ENCODE measurements at regions not wholly inside any gene's neighbourhood (a gene's known extent, or its start where the extent isn't known, plus 50 kb on each side); places are given as distances from the start of the nearest gene placed in this dataset.

- no peak for TF ChIP-seq RARB (CRISPR knock-in tag; IDR thresholded peaks at IDR 0.05)
- no peak for TF ChIP-seq KDM1A (IDR thresholded peaks at IDR 0.05; ENCODE audit: low read depth)
- no peak for TF ChIP-seq SREBF2 (IDR thresholded peaks at IDR 0.05)
- no peak for TF ChIP-seq FOSL2 (IDR thresholded peaks at IDR 0.05)
- no peak for TF ChIP-seq FOSL2 (CRISPR knock-in tag; IDR thresholded peaks at IDR 0.05)
- TF ChIP-seq, protein P1, sequence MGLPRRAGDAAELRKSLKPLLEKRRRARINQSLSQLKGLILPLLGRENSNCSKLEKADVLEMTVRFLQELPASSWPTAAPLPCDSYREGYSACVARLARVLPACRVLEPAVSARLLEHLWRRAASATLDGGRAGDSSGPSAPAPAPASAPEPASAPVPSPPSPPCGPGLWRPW (IDR thresholded peaks at IDR 0.05): no peak
- TF ChIP-seq, protein P2, sequence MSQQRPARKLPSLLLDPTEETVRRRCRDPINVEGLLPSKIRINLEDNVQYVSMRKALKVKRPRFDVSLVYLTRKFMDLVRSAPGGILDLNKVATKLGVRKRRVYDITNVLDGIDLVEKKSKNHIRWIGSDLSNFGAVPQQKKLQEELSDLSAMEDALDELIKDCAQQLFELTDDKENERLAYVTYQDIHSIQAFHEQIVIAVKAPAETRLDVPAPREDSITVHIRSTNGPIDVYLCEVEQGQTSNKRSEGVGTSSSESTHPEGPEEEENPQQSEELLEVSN (IDR thresholded peaks at IDR 0.05; ENCODE audit: borderline replicate concordance, low read depth): no peak
- no peak for TF ChIP-seq EP300 (IDR thresholded peaks at IDR 0.05)
- no peak for TF ChIP-seq PHF8 (IDR thresholded peaks at IDR 0.05; ENCODE audit: borderline replicate concordance, low read depth)
- TF ChIP-seq ZFP36 (IDR thresholded peaks at IDR 0.05; ENCODE audit: borderline replicate concordance, partially characterized antibody): no peak
Observed at GRCh38 chr2:223180463-223180862, 128.5 kb downstream of the KCNE4 start (continued).

GRCh38 chr2:223181561-223181960 is 129.6 kb downstream of the KCNE4 start:
- ATAC-seq (no peak), FAIRE-seq (no peak), DNase-seq (ENCODE audit: low read depth in 1 of 2, low spot score in 1 of 2) (no peak)
- TF ChIP-seq HOXA7 (CRISPR knock-in tag; IDR thresholded peaks at IDR 0.05) (no peak), HOXB13 (CRISPR knock-in tag; IDR thresholded peaks at IDR 0.05; ENCODE audit: low read depth) (no peak), RAD21 (conservative IDR thresholded peaks at IDR 0.05 in 1 of 2, IDR thresholded peaks at IDR 0.05 in 1 of 2) (no peak), POLR2AphosphoS2 (conservative IDR thresholded peaks at IDR 0.05; ENCODE audit: low read length) (no peak), FOXS1 (CRISPR knock-in tag; IDR thresholded peaks at IDR 0.05) (no peak), CBX8 (IDR thresholded peaks at IDR 0.05) (no peak), MAX (IDR thresholded peaks at IDR 0.05) (no peak), HDAC2 (IDR thresholded peaks at IDR 0.05) (no peak), RFX5 (IDR thresholded peaks at IDR 0.05) (no peak), MAFK (IDR thresholded peaks at IDR 0.05; ENCODE audit: partially characterized antibody) (no peak), KDM1A (IDR thresholded peaks at IDR 0.05; ENCODE audit: low read depth) (no peak)
- CTCF ChIA-PET: no interaction called here
- POLR2A ChIA-PET: no interaction called here
- H3K27ac ChIP-seq: no peak overlapping the region
- 0% methylated on average over 1 of the region's 1 CpG for WGBS (ENCODE audit: missing lambda C conversion rate)
- H3K4me3 ChIP-seq: no peak overlapping the region
- no peaks in the 10 kb centered on the region for H3K9me3 ChIP-seq
- H3K4me2 ChIP-seq: no peak overlapping the region
- no peaks in the 10 kb centered on the region for H3K4me1 ChIP-seq

DNA sequence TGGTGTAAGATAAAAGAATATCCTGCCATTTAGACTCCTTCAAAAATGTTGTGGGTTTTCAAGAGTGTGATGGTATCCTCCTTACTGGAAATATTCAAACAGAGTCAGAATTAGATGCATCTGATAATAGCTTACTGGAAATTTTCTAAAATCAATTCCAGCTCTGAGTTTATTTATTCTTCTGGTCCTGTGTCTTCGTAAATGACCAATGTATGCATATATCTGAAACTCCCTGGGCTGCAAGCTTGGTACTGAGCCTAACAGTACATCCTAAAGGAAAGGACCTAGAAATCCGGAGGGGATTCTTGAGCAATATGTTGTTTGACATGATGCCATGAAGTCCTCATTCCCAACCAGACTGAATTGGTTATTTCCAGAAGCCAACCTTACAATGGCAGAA is 130.4 kb downstream of the KCNE4 start:
- no peak for ATAC-seq
- no peak overlapping the region for H3K27ac ChIP-seq
- TF ChIP-seq HOXB13 (CRISPR knock-in tag; IDR thresholded peaks at IDR 0.05; ENCODE audit: low read depth): no peak
- no peak for TF ChIP-seq FOXS1 (CRISPR knock-in tag; IDR thresholded peaks at IDR 0.05)
- no peak for TF ChIP-seq REST (IDR thresholded peaks at IDR 0.05)
- no peak for TF ChIP-seq HMGXB4 (CRISPR knock-in tag; IDR thresholded peaks at IDR 0.05; ENCODE audit: borderline replicate concordance)
- no peak for TF ChIP-seq MAX (IDR thresholded peaks at IDR 0.05)
- no peak for TF ChIP-seq NR3C1 (IDR thresholded peaks at IDR 0.05)
- no peak for TF ChIP-seq CHD4 (IDR thresholded peaks at IDR 0.05; ENCODE audit: borderline replicate concordance)
- TF ChIP-seq CEBPB (IDR thresholded peaks at IDR 0.05): no peak
- no peak for TF ChIP-seq MAFK (IDR thresholded peaks at IDR 0.05; ENCODE audit: partially characterized antibody)
- TF ChIP-seq CBX8 (IDR thresholded peaks at IDR 0.05): no peak
- TF ChIP-seq, protein P1 (IDR thresholded peaks at IDR 0.05): no peak
- TF ChIP-seq RARB (CRISPR knock-in tag; IDR thresholded peaks at IDR 0.05): no peak
- no peak for TF ChIP-seq RCOR1 (IDR thresholded peaks at IDR 0.05; ENCODE audit: low read depth, low read length)
- TF ChIP-seq JUNB (IDR thresholded peaks at IDR 0.05): no peak
- POLR2A ChIA-PET: no interaction called here
- H3K9me3 ChIP-seq: no peaks in the 10 kb centered on the region
- no peak for FAIRE-seq
- no peak overlapping the region for H3K4me3 ChIP-seq
- H3K4me2 ChIP-seq: no peak overlapping the region
- no peak for DNase-seq (ENCODE audit: low read depth in 1 of 2, low spot score in 1 of 2)
- H3K4me1 ChIP-seq: no peaks in the 10 kb centered on the region
- CTCF ChIA-PET: interaction anchor here (1.1 kb wide), 1 partner anchor 9 kb away, joined by 3 read pairs; no protein-coding TSS in a partner anchor
- WGBS (ENCODE audit: missing lambda C conversion rate): 46% methylated on average over 2 of the region's 2 CpGs

All from A549 (cell line).